GM12878 (cell line): ENCODE measurements at regions not wholly inside any gene's neighbourhood (a gene's known extent, or its start where the extent isn't known, plus 50 kb on each side); places are given as distances from the start of the nearest gene placed in this dataset.

ENCODE experiments used
- BCL11A ChIP-seq: IDR thresholded peaks from 2 replicates; pipeline ENCODE4 v1.6.1; 2011; ENCODE audit warnings: low read depth, low read length
- CBFB ChIP-seq: IDR thresholded peaks from 2 replicates; pipeline ENCODE4 v1.6.1; 2016; ENCODE audit warnings: antibody characterized with exemption, low read depth
- CHD1 ChIP-seq: IDR thresholded peaks from 2 replicates; pipeline ENCODE4 v1.6.1; 2012; ENCODE audit warnings: low read depth, low read length, improper control_type of control experiment
- E4F1 ChIP-seq: fragments of 450-650 bp; IDR thresholded peaks from 2 replicates; pipeline ENCODE4 v1.6.1; 2018; ENCODE audit warnings: borderline replicate concordance, mild to moderate bottlenecking; ENCODE audit not compliant: partially characterized antibody
- EGR1 ChIP-seq, 2 experiments: IDR thresholded peaks; 1 replicate in 1 of 2; 2 replicates in 1 of 2; pipeline ENCODE4 v1.6.1; 2011 to 2012; ENCODE audit warnings: low read depth in 2 of 2, low read length in 2 of 2, borderline replicate concordance in 1 of 2, mild to moderate bottlenecking in 1 of 2, moderate library complexity in 1 of 2
- HDAC2 ChIP-seq: fragments of 200-600 bp; sonication (generic); IDR thresholded peaks from 2 replicates; pipeline ENCODE4 v1.6.1; 2017
- NBN ChIP-seq: fragments of 450-650 bp; IDR thresholded peaks from 2 replicates; pipeline ENCODE4 v1.6.1; 2016
- NFIC ChIP-seq: IDR thresholded peaks from 2 replicates; pipeline ENCODE4 v1.6.1; 2012; ENCODE audit warnings: low read depth, mild to moderate bottlenecking, inconsistent platforms, low read length, moderate library complexity
- NRF1 ChIP-seq: conservative IDR thresholded peaks from 2 replicates; pipeline ENCODE4 v1.6.1; 2011; ENCODE audit warnings: mild to moderate bottlenecking, low read depth, low read length, improper control_type of control experiment
- SIN3A ChIP-seq: IDR thresholded peaks from 2 replicates; pipeline ENCODE4 v1.6.1; 2012; ENCODE audit warnings: low read depth, low read length, improper control_type of control experiment
- SMAD1 ChIP-seq: fragments of 450-650 bp; IDR thresholded peaks from 2 replicates; pipeline ENCODE4 v1.6.1; 2018; ENCODE audit warnings: mild to moderate bottlenecking, low read depth; ENCODE audit not compliant: partially characterized antibody
- SREBF1 ChIP-seq: IDR thresholded peaks from 2 replicates; pipeline ENCODE4 v1.6.1; 2012; ENCODE audit warnings: mild to moderate bottlenecking, low read length
- SREBF2 ChIP-seq: IDR thresholded peaks from 2 replicates; pipeline ENCODE4 v1.6.1; 2012; ENCODE audit warnings: mild to moderate bottlenecking, low read length
- TARDBP ChIP-seq: IDR thresholded peaks from 2 replicates; pipeline ENCODE4 v1.6.1; 2016; ENCODE audit warnings: borderline replicate concordance
- TCF7 ChIP-seq: IDR thresholded peaks from 2 replicates; pipeline ENCODE4 v1.6.1; 2014; ENCODE audit warnings: antibody characterized with exemption, borderline replicate concordance
- ZNF207 ChIP-seq: fragments of 450-650 bp; IDR thresholded peaks from 2 replicates; pipeline ENCODE4 v1.6.1; 2014; ENCODE audit warnings: antibody characterized with exemption, mild to moderate bottlenecking, borderline replicate concordance
- ZNF384 ChIP-seq: IDR thresholded peaks from 2 replicates; pipeline ENCODE4 v1.6.1; 2012; ENCODE audit warnings: low read depth, mild to moderate bottlenecking, low read length, improper control_type of control experiment, borderline replicate concordance
- ZNF622 ChIP-seq: fragments of 450-650 bp; IDR thresholded peaks from 2 replicates; pipeline ENCODE4 v1.6.1; 2017; ENCODE audit warnings: mild to moderate bottlenecking, inconsistent platforms
- ZNF687 ChIP-seq: fragments of 450-650 bp; IDR thresholded peaks from 2 replicates; pipeline ENCODE4 v1.6.1; 2017; ENCODE audit warnings: mild to moderate bottlenecking, moderate library complexity
- ZSCAN29 ChIP-seq: fragments of 450-650 bp; IDR thresholded peaks from 2 replicates; pipeline ENCODE4 v1.6.1; 2017; ENCODE audit warnings: mild to moderate bottlenecking, moderate library complexity
- TF ChIP-seq, protein P1 (sequence below): fragments of 450-650 bp; formaldehyde crosslinking; IDR thresholded peaks from 2 replicates; pipeline ENCODE4 v1.4.0; 2022; ENCODE audit warnings: mild to moderate bottlenecking, moderate library complexity

DNA sequence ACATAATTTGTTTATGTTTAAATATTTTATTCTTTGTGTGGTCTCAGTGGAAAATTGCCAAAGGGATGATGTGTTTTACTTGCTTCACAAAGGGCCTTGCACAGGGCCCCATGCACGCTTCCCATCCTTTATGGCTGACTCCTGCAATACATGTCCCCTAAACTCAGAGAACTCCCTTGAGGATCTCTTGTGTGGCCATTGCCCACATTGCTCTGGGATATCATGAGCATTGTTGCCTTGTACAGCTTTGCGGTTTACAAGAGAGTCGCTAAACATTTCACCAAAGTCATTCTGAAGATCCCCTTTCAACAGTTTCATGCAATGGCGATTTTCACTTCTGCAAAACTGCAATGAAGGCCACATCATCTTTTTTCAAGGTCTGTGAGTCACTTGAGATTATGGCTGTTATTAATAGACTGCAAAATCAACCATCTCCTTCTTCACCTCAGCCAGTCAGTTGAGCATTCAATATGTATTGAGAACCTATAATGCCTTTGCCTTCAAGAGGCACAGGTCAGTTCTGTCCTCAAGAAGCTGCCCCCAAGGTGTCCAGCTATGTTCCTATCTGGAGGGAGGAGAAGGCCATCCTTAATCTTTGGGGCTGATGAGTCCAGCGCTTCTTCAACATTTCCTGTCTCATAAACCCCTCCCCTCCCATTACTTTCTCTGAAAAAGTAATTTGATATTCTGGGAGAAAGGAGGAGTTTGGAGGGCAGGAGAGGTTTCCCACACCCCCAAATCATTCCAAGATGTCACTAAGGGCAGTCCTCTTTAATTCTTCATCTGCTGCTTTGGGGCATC lies 108.1 kb downstream of the CCDC71L start (continued):
- TF ChIP-seq NFIC (peak; percentile 95), ZNF622 (no peak), ZNF687 (0 out of 2 replicates have a peak, but pooled peaks have one; percentile 64), SMAD1 (no peak), SIN3A (no peak), NRF1 (no peak), CHD1 (no peak), SREBF1 (no peak), TCF7 (no peak), EGR1 (IDR thresholded peaks at IDR 0.05; ENCODE audit: borderline replicate concordance in 1 of 2, low read depth in 2 of 2, low read length in 2 of 2) (no peak), NBN (peak; percentile 92), E4F1 (no peak), CBFB (peak; percentile 90), ZSCAN29 (no peak), ZNF207 (peak; percentile 71; the same call in 1 of the 2 replicates), BCL11A (peak; percentile 98), TARDBP (no peak), HDAC2 (no peak), ZNF384 (peak; percentile 72; the same call in 1 of the 2 replicates), SREBF2 (no peak)
- TF ChIP-seq, protein P1, sequence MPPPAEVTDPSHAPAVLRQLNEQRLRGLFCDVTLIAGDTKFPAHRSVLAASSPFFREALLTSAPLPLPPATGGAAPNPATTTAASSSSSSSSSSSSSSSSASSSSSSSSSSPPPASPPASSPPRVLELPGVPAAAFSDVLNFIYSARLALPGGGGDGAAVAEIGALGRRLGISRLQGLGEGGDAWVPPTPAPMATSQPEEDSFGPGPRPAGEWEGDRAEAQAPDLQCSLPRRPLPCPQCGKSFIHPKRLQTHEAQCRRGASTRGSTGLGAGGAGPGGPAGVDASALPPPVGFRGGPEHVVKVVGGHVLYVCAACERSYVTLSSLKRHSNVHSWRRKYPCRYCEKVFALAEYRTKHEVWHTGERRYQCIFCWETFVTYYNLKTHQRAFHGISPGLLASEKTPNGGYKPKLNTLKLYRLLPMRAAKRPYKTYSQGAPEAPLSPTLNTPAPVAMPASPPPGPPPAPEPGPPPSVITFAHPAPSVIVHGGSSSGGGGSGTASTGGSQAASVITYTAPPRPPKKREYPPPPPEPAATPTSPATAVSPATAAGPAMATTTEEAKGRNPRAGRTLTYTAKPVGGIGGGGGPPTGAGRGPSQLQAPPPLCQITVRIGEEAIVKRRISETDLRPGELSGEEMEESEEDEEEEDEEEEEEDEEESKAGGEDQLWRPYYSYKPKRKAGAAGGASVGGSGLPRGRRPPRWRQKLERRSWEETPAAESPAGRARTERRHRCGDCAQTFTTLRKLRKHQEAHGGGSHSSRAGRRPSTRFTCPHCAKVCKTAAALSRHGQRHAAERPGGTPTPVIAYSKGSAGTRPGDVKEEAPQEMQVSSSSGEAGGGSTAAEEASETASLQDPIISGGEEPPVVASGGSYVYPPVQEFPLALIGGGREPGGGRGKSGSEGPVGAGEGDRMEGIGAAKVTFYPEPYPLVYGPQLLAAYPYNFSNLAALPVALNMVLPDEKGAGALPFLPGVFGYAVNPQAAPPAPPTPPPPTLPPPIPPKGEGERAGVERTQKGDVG (CRISPR knock-in tag): no peak
